Stimulated activated CD4-positive, alpha-beta T cell treated with anti-CD3 and anti-CD28 coated beads, Interleukin-2, amount 100 ng/mL, for 24 hours (primary cell): ENCODE measurements at regions not wholly inside any gene's neighbourhood (a gene's known extent, or its start where the extent isn't known, plus 50 kb on each side); places are given as distances from the start of the nearest gene placed in this dataset.

ENCODE experiments used
- DNase-seq, 2 donors: peaks; one replicate each; pipeline ENCODE4 v3.0.0-alpha.2; 2020

- DNase-seq: no peak
Measured at GRCh38 chr4:81574991-81575390, 103.3 kb upstream of the RASGEF1B start.

- no peak for DNase-seq
Measured at GRCh38 chr4:81573840-81574239, 102.1 kb upstream of the RASGEF1B start.

- no peak for DNase-seq
Measured at GRCh38 chr4:81572402-81572801, 100.7 kb upstream of the RASGEF1B start.

GRCh38 chr4:81571105-81571504, 99.4 kb upstream of the RASGEF1B start:
- no peak for DNase-seq

GRCh38 chr4:81566161-81566591, 94.5 kb upstream of the RASGEF1B start:
- DNase-seq: no peak

GRCh38 chr4:81565142-81565870, 93.6 kb upstream of the RASGEF1B start:
- DNase-seq: no peak

- DNase-seq: no peak
Measured at GRCh38 chr4:81564025-81564424, 92.3 kb upstream of the RASGEF1B start.

GRCh38 chr4:81562093-81562492, 90.4 kb upstream of the RASGEF1B start:
- no peak for DNase-seq

- DNase-seq: no peak
Measured at GRCh38 chr4:81557306-81557705, 85.6 kb upstream of the RASGEF1B start.

- no peak for DNase-seq
Measured at GRCh38 chr4:81555489-81555888, 83.8 kb upstream of the RASGEF1B start.

- no peak for DNase-seq
Measured at GRCh38 chr4:81552086-81552485, 80.4 kb upstream of the RASGEF1B start.

- DNase-seq: no peak
Measured at GRCh38 chr4:81550388-81550859, 78.7 kb upstream of the RASGEF1B start.

GRCh38 chr4:81549984-81550383, 78.3 kb upstream of the RASGEF1B start:
- DNase-seq: no peak

GRCh38 chr4:81546777-81547176, 75.1 kb upstream of the RASGEF1B start:
- no peak for DNase-seq

- no peak for DNase-seq
Measured at GRCh38 chr4:81541161-81541945, 69.6 kb upstream of the RASGEF1B start.

- no peak for DNase-seq
Measured at GRCh38 chr4:81538716-81539427, 67.2 kb upstream of the RASGEF1B start.

- no peak for DNase-seq
Measured at GRCh38 chr4:81531410-81531809, 59.7 kb upstream of the RASGEF1B start.

- DNase-seq: no peak
Measured at GRCh38 chr4:81528979-81529378, 57.3 kb upstream of the RASGEF1B start.

GRCh38 chr4:81528200-81528599, 56.5 kb upstream of the RASGEF1B start:
- DNase-seq: no peak

GRCh38 chr4:81527709-81528108, 56.0 kb upstream of the RASGEF1B start:
- no peak for DNase-seq

GRCh38 chr4:81527115-81527514, 55.4 kb upstream of the RASGEF1B start:
- DNase-seq: no peak

- no peak for DNase-seq
Measured at GRCh38 chr4:81526706-81527105, 55.0 kb upstream of the RASGEF1B start.

- DNase-seq: no peak
Measured at GRCh38 chr4:81523672-81524327, 52.1 kb upstream of the RASGEF1B start.
